NOMO-1 treated with DMSO at 0.1 percent for 48 hours (cell line): ENCODE measurements at regions not wholly inside any gene's neighbourhood (a gene's known extent, or its start where the extent isn't known, plus 50 kb on each side); places are given as distances from the start of the nearest gene placed in this dataset.

Experiments used
- DNase-seq: peaks from one replicate; lab custom pipeline; 2025; ENCODE audit not compliant: unreplicated experiment; lab: John Stamatoyannopoulos, UW

DNA sequence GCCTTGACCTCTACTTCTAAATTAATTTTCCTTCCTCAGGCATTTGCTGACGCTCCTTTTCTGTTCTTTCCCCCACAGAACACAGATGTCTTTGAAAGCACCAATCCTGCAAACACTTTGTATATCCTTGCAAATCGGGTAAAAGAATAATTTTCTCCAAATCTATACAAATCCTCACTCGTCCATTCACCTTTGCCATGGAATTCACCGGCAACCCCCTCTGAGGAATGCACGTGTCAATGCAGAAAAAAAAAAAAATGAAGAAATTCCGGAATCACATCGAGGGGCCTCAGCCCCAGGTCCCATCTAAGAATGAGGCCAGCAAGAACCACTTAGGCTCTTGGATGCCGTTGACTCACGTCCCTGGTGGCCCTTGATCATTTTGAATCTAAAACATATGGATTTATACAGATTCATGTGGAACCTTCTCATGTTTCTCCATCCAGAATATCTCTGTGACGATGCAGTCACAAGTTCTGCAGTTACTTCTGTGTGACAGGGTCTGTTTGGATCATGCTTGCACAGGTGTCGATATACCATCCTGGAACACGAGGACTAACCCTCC is 136.9 kb downstream of the RBFOX3 start:
- DNase-seq, result no peak

GRCh38 chr17:79473111-79473875 is 137.6 kb downstream of the RBFOX3 start:
- DNase-seq, result no peak

DNA sequence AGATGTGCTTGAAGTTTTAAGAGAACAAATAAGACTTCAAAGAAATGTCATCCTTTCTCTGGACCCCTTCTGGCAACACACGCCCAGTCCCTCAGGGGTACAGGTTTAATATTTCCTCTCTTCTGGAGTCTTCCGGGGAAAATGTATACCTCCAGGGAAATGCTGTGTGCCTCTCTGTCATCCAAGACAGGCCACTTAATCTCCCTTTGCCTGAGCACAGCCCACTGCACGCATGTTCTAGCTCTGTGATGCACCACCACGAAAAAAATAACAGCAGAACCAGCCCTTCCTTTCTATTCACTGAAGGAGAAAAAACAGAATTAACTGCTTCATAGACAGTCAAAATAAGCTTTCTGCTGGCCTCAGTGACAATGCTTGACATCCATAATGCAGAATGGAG is 140.1 kb downstream of the RBFOX3 start:
- DNase-seq, result no peak

- no peak for DNase-seq
These were observed 141.2 kb downstream of the RBFOX3 start for GRCh38 chr17:79469646-79470045.

- no peak for DNase-seq
These were observed 142.5 kb downstream of the RBFOX3 start for GRCh38 chr17:79468183-79468944.

DNA sequence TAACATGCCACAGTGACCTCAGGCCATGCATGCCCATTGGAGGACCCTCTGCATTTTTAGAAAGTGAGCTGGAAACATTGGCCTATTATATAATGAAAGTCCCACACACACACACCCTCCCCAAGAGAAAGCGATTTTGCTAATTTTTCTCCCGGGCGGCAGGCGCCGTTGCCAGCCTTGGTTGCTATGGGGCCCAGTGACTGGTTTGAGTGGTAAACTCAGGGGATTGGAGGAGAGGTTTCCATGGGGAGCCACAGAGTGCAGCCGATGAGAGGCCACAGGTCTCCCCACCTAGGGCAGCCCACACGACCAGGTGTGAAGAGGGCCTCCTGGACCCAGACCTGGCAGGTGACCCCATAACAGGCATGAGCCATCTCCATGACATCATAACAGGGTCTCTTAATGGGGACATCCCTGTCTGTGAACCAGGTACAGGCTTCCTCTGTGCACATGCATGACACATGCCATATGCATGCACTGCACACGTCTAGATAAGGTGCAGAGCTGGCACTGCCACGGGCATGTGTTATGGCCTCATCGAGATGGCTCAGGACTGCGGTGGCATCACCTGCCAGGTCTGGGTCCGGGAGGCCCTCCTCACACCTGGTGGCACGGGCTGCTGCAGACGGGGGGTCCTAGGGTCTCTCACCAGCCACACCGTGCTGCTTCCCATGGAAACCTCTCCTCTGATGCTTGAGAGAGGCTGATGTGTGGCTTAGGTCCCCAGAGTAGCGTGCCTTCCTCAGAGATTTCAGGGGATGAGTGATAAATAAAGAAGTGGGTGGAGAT is 144.1 kb downstream of the RBFOX3 start:
- no peak for DNase-seq

- DNase-seq, result no peak
These were observed 145.2 kb downstream of the RBFOX3 start for GRCh38 chr17:79465681-79466025.

GRCh38 chr17:79465011-79465680 is 145.7 kb downstream of the RBFOX3 start:
- DNase-seq, result no peak

DNA sequence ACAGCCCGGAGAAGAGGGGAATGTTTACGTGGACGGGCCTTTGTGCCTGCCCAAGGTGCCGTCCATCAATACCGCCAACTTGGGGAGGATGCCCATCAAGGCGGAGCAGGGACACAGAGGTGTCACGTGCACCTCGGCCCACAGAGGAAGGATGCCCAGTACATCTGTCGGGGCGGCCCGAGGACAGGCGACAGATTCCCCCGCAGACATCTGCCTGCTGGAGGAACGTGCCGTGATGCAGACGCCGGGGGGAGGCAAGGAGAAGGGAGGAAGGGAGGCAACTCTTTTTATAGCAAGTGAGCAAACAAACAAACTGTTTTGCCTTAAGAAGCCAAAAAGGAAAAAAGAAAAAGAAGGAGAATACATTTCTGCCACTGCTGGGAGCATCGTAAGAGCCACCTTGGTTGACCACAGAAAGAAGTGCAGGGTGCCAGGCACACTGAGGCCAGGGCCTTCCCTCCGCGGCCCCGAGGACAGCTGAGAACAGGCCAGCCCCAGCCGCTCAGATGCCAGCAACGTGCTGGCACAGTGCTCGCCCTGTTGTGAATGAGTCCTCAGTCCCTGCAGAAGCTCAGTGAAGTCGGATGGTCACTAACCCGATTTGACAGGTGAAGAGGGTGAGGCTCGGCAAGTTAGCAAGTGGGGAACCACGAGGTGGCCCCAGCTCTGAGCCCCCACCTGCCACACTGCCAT is 146.4 kb downstream of the RBFOX3 start:
- no peak for DNase-seq

DNA sequence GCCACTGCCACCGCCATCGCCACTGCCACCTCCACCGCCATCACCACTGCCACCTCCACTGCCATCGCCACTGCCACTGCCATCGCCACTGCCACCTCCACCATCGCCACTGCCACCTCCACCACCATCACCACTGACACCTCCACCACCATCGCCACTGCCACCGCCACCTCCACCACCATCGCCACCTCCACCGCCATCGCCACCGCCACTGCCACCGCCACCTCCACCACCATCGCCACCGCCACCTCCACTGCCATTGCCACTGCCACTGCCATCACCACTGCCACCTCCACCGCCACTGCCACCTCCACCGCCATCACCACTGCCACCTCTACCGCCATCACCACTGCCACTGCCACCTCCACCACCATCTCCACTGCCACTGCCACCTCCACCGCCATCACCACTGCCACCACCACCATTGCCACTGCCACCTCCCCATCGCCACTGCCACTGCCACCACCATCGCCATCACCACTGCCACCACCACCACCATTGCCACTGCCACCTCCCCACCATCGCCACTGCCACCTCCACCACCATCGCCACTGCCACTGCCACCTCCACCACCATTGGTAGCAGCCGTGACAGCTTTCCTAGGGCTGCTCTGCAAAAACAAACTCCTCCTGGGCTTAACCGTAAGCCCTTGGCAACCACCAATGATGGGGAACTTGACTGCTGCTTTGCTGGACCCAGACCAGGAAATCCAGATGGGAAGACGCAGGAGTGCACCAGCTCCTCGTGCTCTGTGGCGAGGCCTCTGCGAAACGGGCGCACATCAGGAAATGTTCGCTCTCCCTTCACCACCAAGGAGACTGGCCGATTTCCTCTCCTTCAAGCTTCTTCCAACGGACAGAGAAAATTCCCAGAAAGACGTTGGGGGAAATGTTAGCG is 147.2 kb downstream of the RBFOX3 start:
- no peak for DNase-seq

GRCh38 chr17:79461041-79461440 is 149.8 kb downstream of the RBFOX3 start:
- no peak for DNase-seq

GRCh38 chr17:79459846-79460245 is 151.0 kb downstream of the RBFOX3 start:
- no peak for DNase-seq

GRCh38 chr17:79459003-79459655 is 151.7 kb downstream of the RBFOX3 start:
- no peak for DNase-seq

DNA sequence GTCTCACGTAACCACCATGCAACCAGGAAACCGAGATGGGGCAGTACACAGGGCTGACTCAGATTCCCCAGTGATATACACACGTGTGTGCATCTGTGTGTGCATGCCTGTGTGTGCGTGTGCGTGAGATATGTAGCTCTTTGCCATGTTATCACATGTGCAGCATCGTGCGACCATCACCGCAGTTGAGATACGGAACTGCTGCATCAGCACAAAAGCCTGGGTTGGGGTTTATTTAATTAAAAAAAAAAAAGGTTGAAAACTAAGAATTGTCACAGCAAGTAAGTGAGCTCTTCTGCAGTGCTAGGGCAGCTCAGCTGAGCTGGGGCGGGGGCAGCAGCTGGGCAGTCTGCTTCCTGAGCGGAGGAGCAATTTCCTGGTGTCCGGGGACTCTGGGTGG is 152.5 kb downstream of the RBFOX3 start:
- DNase-seq, result no peak

- no peak for DNase-seq
These were observed 153.0 kb downstream of the RBFOX3 start for GRCh38 chr17:79457889-79458288.

DNA sequence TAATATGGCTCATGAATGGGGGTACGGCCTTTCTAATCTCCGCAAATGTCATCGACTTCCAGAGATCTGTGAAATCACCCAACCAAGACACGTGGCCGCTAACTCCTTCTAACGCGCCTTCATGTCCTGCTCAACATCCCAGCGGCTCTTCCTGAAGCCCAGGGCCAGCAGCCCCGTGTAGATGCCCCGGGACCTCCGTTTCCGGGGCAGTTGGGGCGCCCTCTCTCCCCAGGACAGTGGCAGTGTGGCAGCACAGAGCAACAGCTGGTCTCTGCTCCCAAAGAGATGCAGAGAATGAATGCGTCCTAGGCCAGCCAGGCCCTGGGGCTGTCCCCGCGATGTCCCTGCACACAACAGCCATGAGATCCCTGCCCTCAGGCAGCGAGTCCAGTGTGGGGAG is 153.5 kb downstream of the RBFOX3 start:
- no peak for DNase-seq

DNA sequence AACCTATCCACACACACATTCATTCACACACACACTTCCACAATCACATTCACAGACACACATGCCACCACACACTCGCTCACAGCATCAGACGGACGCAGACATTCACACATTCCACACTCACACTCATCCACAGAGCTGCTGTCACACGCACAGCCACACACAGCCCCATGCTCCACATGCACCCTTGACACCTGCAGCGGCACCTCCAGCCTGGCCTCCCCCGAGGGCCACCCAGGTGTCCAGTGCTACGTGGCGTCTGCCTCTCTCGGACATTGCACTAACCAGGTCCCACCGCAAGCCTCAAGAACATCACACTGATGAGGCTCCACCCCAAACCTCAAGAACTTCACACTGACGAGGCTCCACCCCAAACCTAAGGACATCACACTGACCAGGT is 155.2 kb downstream of the RBFOX3 start:
- DNase-seq, result no peak

DNA sequence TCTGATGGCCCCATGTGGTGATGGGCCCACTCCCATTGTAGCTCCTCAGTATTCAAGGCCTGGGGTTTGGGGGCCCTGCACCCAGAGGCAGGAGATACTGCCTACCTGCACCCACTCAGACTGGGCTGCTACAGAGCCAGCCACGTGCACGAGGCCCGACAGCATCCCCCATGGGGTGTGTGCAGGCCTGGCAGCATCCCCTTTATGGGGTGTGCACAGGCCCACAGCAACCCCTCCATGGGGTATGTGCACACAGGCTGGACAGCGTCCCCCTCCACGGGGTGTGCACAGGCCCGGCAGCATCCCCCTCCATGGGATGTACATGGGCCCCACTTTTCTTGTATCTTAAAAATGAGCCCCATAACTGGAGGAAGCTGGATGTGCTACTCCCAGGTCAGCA is 156.0 kb downstream of the RBFOX3 start:
- DNase-seq, result no peak

- DNase-seq, result no peak
These were observed 157.4 kb downstream of the RBFOX3 start for GRCh38 chr17:79453481-79453880.
